ENCODE measurements at regions not wholly inside any gene's neighbourhood (a gene's known extent, or its start where the extent isn't known, plus 50 kb on each side); places are given as distances from the start of the nearest gene placed in this dataset.
"Not testable (repeated sequence)": the region's sequence is repeated elsewhere in the genome, so short reads cannot be mapped to it uniquely, and the experiment has no call there.

DNA sequence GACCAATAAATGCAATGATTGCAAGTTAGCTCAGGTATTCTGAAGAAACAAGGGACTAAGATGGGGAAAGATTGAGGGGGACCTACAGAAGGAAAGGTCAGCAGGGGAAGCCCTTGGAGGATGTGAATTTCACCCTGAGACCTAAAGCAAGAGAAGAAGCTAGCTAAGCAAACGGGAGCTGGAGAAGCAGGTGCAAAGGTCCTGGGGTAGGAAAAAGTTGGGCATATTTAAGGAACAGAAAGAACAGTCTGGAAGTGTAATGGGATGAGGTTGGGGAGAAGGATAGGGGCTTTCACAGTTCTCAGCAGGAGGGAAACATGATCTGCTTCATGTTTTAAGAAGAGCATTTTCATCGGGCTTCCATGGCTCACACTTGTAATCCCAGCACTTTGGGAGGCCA lies 89.7 kb upstream of the SLC45A1 start:
- no peak for DNase-seq (ENCODE audit: low read depth in 2 of 2)

DNA sequence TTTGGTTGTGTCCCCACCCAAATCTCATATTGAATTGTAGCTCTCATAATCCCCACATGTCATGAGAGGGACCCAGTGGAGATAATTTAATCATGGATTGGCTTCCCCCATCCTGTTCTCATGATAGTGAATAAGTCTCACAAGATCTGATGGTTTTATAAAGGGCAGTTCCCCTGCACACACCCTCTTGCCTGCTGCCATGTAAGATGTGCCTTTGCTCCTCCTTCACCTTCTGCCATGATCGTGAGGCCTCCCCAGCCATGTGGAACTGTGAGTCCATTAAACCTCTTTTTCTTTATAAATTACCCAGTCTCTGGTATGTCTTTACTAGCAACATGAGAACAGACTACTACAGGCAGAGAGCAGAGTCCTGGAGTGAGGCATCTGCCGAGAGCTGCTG lies 90.2 kb upstream of the SLC45A1 start:
- not testable (repeated sequence) for DNase-seq (ENCODE audit: low read depth in 2 of 2)

DNA sequence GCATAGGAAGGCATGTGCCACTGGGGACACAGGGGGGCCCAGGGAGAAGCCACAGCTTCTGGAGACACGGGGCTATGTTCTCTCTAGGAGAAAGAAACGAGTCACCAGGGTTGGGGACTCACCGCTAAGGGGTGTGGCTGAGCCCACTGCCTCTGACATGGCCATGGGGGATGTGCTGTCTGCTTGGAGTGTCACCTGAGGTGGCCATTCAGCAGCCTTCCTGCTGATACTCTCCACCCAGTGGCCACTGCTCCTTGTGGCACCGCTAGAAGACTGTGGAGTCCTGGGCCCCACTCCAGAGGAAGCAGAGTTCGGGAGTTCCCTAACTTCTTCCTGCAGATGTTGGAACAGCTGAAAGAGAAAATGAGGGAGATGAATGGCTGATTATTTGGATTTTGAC lies 91.2 kb upstream of the SLC45A1 start:
- no peak for DNase-seq (ENCODE audit: low read depth in 2 of 2)

DNA sequence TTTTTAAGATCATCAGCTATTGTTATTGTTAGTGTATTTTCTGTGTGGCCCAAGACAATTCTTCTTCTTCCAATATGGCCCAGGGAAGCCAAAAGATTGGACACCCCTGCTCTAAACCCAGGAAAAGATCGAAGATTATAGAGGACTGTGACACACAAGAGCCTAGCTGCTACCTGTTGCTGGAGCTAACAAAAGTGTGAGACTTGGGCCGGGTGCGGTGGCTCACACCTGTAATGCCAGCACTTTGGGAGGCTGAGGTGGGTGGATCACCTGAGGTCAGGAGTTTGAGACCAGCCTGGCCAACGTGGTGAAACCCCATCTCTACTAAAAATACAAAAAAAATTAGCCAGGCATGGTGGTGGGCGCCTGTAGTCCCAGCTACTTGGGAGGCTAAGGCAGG lies 91.9 kb upstream of the SLC45A1 start:
- not testable (repeated sequence) for DNase-seq (ENCODE audit: low read depth in 2 of 2)

DNA sequence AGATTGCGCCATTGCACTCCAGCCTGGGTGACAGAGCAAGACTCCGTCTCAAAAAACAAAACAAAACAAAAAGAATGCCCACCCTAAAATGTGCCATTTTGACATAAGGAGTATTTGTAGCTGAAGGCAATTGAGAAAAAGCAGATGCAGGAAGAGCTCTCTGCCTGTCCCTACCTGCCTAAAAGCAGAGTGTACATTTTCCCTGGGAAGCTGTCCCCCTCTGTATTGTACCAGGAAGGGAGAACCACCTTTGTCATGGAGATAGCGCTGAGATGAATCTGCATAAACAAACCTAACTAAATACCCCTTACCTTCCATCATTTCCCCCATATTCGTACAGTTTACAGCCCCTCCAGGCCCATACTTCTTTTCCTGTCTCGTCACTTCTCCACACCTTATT lies 94.4 kb upstream of the SLC45A1 start:
- DNase-seq (ENCODE audit: low read depth in 2 of 2): no peak

DNA sequence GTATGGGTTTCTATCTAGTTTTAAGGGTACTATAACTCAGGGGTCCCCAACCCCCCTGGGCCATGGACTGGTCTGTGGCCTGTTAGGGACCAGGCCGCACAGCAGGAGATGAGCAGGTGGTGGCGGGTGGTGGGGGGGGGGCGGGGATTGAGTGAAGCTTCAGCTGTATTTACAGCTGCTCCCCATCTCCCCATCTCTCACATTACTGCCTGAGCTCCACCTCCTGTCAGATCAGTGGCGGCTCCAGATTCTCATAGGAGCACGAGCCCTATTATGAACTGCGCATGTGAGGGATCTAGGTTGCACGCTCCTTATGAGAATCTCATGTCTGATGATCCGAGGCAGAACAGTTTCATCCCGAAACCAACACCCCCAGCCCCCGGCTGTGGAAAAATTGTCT lies 95.1 kb upstream of the SLC45A1 start:
- no peak for DNase-seq (ENCODE audit: low read depth in 2 of 2)

DNA sequence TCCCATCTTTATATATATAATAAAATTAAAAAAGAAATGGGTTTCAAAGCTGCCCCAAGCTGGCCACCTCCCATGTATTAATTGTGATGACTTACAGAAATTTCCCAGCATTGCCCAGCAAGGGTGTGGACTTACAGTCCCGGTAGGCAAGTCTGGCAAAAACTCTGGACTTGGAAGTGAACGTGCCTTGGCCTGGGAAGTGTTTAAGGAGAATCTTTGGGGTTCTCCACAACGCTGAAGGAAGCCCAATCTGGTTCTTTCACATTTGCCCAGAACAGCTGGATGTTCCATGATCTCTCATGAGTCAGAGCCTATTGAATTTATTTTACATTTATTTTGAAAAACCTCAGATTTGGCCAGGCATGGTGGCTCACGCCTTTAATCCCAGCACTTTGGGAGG lies 98.4 kb upstream of the SLC45A1 start:
- DNase-seq (ENCODE audit: low read depth in 2 of 2): no peak

DNA sequence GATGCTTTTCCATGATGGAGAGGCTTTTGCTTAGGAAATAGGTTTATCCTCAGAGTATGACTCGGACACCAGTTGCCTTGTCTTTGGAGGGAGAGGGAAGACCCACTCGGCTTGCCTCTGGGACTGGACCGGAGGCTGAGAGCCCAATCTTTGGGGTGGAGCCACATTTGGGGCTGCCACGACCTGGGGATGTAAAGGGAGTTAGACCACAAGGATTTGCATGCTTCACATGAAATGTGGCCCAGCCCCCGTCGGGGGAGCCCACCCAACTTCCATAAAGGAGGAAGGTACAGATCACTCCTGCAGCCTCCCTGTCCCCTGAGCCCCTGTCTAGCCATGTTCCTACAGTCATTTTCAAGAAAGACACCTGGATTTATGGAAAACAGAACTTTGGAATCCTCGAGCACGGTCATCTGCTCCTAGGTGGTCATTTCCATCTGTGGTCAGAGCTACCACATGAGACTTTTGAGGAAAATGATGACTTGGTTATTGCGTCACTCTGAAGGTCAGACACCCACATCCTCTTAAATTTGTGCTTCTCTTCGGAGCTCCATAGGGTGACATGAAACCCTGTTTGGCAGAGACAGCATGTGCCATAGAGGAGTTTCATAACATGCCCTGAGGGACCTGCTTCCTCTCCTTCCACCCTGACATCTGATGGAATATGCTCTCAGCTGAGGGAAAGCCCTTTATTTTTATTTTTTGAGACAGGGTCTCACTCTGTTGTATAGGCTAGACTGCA lies 99.4 kb upstream of the SLC45A1 start:
- no peak for DNase-seq (ENCODE audit: low read depth in 2 of 2)

DNA sequence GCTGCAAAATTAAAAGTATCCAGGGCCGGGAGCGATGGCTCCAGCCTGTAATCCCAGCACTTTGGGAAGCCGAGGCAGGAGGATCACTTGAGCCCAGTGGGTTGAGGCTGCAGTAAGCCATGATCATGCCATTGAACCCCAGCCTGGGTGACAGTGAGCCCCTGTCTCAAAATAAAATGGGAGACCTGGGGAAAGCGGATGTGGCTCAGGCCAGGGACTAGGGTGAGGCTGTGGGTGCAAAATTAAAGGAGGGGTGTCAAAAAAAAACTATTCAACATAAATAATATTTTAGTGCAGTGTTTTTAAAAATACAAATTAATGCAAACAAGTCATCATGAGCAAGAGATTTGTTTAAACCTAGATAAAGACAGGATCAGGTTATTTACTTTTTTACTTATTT lies 100.1 kb upstream of the SLC45A1 start:
- DNase-seq (ENCODE audit: low read depth in 2 of 2): no peak

DNA sequence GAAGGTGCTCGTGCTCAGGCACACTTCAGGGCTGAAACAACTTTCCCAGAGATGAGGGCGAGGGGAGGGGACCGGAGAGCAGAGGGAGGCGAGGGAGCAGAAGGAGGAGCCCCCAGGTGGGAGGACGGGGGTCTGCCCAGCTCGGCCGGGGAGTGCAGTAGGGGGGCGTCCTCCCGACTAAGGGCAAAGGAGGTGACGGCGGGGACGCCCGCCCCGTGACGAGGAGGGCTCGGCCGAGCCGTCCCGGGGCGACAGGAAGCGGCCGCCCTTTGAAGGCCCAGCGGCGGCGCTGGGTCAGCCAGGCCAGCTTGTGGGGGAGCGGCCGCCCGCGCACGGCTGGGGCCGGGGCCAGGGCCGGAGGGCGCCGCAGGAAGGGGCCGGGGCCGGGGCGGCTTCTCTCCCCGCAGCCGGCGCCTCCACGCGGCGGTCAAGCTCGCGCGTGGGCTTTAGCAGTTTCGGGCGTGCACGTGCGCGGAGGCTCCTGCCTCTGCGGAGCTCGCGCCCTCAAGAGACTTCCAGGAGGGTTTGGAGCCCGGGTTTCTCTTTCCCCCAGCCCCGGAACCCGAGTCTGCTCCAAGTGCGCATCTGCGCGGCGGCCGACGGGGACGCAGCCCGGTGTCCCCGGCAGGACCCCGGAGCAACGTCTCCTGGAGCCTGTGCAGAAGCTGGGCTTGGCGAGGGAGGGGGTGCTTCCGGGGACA lies 100.8 kb upstream of the SLC45A1 start:
- DNase-seq (ENCODE audit: low read depth in 2 of 2): peak in 1 of 2 donors; percentile 46

DNA sequence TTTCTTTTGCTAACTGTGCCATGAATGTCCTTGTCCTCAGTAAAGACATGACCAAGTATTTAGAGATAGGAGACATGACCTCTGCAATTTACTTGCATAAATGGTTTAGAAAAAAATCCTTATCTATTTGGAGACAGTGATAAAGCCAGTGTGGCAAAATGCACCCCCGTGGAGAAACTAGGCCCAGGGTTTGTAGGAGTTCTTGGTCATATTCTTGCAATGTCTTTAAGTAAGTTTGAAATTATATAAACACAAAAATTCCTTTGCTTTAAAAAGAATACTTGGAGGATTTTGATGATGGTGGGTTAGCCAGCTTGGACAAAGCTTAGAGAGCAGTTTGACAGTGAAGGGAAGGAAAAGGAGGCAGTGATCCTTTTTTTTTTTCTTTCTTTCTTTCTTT lies 101.9 kb upstream of the SLC45A1 start:
- DNase-seq (ENCODE audit: low read depth in 2 of 2): no peak

DNA sequence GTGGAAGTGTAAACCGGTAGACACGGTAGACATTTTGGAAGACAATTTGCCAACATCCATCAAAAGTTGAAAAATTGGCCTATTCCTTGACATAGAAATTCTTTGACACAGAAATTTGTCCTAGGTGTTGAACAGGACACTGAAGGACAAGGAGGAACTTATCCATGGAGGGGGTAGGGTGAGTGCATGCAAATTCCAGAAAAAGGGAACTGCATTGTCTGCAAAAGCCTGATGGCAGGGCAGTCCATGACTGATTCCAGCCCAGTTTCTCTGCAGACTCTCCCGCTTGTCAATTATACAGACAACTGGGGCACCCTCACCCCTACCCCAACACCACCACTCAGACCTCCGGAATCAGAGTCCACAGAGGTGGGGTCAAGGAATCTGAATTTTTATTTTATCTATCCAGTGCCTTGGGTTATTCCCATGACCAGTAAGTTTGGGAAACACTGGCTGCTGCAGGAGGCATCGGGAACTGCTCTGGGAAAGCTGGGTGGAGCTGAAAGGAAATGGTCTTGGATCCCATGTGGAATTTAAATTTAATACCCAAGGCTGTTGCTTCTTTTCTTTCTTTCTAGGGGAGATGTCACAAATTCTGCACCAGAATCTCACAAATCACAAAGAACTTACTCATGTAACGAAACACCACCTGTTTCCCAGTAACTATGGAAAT lies 103.3 kb upstream of the SLC45A1 start:
- no peak for DNase-seq (ENCODE audit: low read depth in 2 of 2)

DNA sequence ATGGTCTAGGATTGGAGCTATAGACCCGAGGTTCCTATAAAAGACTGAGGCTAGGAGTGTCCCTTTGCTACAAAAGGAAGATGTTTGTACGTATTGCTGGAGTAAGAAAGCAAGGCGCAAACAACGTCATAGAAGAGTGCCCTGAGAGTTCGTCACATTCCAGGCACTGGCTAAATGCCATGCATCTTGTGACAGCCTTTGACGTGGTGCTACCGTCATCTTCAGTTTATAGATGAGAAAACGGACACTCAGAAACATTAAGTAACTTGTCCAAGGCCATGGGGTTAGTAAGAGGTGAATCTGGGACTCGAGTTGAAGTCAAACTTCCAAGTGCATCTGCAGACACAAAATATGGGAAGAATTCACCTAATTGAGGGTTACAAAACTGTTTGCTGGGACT lies 104.2 kb upstream of the SLC45A1 start:
- DNase-seq (ENCODE audit: low read depth in 2 of 2): no peak

DNA sequence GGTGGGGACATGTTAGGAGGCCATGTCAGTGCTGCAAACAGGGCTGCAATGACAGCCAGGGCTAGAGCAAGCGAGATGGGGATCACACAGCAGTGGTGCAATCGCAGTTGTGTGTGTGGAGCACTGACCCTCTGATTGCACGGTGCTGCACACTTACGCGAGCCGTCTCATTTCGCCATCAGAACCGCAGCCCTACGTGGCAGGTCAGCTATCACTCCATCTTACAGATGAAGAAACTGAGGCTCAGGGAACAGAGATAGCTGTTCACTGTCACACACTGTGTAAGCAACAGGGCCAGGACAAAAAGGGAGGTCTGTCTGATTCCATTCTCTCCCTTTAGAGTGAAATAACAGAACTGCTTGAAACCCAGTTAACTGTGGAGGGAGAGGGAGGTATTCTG lies 104.8 kb upstream of the SLC45A1 start:
- no peak for DNase-seq (ENCODE audit: low read depth in 2 of 2)

DNA sequence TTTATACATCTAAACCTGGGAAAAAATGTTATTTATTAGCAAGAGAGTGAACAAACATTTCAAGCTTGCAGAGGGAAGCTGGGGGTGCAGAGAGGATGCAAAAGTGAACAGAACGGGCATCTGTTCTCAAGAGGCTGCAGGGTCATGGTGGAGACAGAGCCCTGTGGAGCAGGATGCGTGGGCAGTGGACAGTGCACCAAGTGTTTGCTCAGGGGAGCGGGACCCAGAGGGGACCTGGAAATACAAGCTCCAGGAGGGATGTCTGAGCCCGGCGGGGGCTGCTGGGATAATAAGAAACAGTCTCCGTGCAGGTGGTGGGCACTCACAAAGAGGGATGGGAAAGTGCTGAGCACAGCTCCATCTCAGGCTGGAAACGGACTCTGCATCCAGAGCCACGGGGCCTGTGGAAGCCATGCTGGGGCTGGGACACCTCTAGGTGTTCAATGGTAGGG lies 105.3 kb upstream of the SLC45A1 start:
- no peak for DNase-seq (ENCODE audit: low read depth in 2 of 2)

DNA sequence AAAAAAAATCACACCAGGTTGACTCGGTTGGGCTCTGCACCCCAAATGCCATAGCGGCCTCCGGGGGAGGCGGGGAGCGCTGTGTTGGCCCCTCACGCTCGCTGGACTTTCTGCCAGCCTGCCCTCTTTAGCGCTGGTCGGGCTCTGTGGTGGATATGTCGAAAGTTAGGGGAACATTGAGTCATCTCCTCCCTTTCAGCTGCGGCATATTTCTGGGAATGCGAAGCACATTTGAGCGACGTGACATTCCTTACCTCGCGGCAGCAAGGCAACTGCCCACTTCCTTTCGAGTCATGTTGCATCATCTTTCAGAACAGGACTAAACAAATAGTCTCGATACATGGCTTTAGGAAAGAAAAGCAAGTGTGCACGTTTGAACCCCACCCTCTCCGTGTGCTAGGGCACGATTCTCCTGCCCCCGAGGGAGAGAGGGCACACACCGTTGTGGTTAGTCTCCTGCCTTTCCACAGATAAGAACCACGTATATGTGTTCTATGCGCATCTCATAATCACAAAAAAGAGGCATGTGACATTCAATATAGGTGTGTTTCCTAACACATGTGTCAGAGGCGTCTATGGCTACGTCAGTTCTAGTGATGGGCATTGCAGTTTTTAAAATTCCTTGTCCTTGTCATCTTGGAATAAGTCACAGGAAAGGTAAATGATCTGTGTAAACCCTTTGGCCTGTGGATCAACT lies 105.9 kb upstream of the SLC45A1 start:
- DNase-seq (ENCODE audit: low read depth in 2 of 2): peak; percentile 46 to 93

DNA sequence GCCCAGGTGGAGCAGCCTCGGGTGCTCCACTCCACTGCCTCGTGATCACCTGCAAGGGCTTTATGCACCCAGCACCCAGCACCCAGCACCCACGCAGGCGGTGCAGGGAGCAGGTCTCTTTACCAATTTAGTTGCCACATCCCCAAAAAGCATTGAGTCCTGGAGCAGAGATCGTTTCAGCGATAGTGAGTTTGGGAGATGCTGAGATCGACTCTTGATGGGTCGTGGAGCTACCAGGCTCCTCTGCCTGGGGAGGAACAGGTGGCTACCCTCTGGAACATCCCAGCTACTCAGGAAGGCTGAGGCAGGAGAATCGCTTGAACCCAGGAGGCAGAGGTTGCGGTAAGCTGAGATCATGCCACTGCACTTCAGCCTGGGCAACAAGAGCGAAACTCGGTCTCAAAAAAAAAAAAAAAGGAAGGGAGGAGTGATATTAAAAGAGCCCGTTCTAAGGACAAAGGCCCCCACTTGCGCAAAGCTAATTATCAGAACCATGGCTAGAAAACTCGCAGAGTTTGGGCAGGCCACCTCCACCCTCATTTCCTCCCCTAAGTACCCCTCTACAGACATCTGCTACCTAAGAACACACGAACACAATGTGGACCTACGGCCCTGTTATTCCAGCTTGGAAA lies 106.5 kb upstream of the SLC45A1 start:
- DNase-seq (ENCODE audit: low read depth in 2 of 2): no peak

DNA sequence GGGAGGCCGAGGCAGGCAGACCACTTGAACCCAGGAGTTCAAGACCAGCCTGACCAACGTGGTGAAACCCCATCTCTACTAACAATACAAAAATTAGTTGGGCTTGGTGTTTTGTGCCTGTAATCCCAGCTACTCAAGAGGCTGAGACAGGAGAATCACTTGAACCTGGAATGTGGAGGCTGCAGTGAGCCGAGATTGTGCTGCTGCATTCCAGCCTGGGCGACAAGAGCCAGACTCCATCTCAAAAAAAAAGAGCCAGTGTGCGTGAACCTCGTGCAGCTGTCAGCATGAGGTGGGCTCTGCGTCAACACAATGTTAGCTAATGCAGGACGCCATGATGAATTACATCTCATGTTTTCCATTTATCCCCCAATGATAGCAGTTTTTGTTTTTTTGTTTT lies 110.7 kb upstream of the SLC45A1 start:
- no peak for DNase-seq (ENCODE audit: low read depth in 2 of 2)

DNA sequence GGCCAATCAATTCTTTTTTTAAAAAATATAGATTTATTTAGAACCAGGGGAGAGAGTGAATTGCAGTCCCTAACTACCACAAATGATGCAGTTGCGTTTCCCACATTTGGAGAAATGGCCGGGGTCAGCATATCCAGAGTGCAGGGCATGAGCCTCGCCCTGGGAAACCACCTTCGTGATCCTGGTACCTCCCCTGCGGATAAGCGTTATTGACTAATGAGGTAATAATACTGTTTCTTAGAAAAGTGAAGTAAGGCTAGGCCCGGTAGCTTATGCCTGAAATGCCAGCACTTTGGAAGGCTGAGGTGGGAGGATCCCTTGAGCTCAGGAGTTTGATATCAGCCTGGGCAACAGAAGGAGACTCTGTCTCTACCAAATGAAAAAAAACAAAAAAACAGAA lies 111.5 kb upstream of the SLC45A1 start:
- DNase-seq (ENCODE audit: low read depth in 2 of 2): no peak

DNA sequence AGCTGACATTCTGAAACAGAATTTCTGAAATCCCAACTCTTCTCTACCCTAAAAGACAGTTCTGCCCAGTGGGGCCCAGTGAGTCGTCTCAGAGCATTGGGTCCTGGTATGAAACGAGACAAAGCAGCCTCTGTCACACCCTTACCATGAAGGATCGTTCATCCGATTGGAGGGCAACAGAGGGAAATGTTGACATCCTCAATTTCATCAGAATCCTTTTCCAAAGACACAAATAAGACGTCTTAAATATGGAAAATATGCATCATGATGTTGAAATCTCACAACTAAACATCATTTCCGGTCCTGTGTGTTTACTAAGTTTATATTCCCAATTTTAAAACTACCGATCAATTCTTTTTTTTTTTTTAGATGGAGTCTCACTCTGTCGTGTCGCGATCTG lies 112.1 kb upstream of the SLC45A1 start:
- DNase-seq (ENCODE audit: low read depth in 2 of 2): no peak

DNA sequence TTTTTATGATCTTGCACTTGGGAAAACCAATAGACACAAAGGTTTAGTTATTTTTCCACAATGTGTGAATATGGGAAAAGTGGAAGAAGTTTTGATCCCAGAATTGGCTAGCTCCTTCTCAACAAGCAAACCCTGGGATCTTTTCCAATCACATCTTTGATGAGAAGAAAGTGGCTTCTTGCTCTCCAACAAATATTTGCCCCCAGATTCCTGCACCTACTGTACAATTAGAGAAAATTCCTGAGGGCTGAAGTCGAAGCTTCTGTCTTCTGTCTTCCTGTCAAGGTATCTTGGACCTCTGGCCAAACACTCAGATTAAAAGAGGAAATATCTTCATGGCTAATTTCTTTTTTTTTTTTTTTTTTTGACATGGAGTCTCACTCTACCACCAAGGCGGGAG lies 113.1 kb upstream of the SLC45A1 start:
- no peak for DNase-seq (ENCODE audit: low read depth in 2 of 2)

DNA sequence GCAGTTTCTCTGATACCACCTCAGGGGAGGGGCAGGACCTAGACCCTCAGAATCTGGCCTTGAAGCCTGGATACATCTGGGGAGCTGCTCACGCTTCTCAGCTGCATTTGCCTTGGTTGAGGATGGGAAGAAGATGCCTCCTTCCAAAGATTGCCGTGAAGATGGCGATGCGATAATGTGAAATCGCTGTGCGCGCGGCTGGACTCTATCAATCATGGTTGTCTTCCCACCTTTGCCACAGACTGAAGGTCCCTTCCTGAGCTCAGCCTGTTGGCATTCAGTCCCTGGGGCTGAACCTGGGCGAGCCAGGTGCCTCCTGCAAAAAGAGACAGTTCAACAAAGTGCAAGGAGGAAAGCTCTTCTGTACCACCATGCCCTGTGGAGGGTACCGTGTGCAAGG lies 114.4 kb upstream of the SLC45A1 start:
- DNase-seq (ENCODE audit: low read depth in 2 of 2): no peak

Data from dermis microvascular lymphatic vessel endothelial cell (primary cell).